SK-N-SH treated with all-trans-retinoic acid at 6 μM for 48 hours (cell line): ENCODE measurements at regions not wholly inside any gene's neighbourhood (a gene's known extent, or its start where the extent isn't known, plus 50 kb on each side); places are given as distances from the start of the nearest gene placed in this dataset.

Experiments
- ATAC-seq: fragments of 200-7000 bp; cut with Tn5 transposase; 3 replicates; pipeline ENCODE4 v1.9.1; 2020; ENCODE audit warnings: mild to moderate bottlenecking, moderate library complexity
- ARNTL ChIP-seq: fragments of 450-650 bp; formaldehyde crosslinking; IDR thresholded peaks from 2 replicates; pipeline ENCODE4 v1.5.0; 2020; ENCODE audit warnings: low read depth, mild to moderate bottlenecking, moderate library complexity, borderline replicate concordance
- BACH2 ChIP-seq: fragments of 250-450 bp; sonication (Bioruptor Pico); IDR thresholded peaks from 2 replicates; pipeline ENCODE4 v1.9.0; 2021; ENCODE audit warnings: mild to moderate bottlenecking, borderline replicate concordance
- CSDC2 ChIP-seq: fragments of 250-450 bp; sonication (Bioruptor Pico); IDR thresholded peaks from 2 replicates; pipeline ENCODE4 v1.5.0; 2020; ENCODE audit warnings: mild to moderate bottlenecking, moderate library complexity
- ESRRG ChIP-seq: fragments of 250-450 bp; sonication (Bioruptor Pico); IDR thresholded peaks from 2 replicates; pipeline ENCODE4 v1.6.1; 2021; ENCODE audit warnings: mild to moderate bottlenecking
- SNAI2 ChIP-seq: fragments of 250-450 bp; sonication (Bioruptor Pico); IDR thresholded peaks from 2 replicates; pipeline ENCODE4 v1.5.0; 2020; ENCODE audit warnings: mild to moderate bottlenecking, moderate library complexity
- TOX ChIP-seq: fragments of 250-450 bp; sonication (Bioruptor Pico); IDR thresholded peaks from 2 replicates; pipeline ENCODE4 v1.8.0; 2021; ENCODE audit warnings: mild to moderate bottlenecking, moderate library complexity, borderline replicate concordance
- ZC3H10 ChIP-seq: fragments of 250-450 bp; sonication (Bioruptor Pico); IDR thresholded peaks from 2 replicates; pipeline ENCODE4 v1.5.1; 2021; ENCODE audit warnings: mild to moderate bottlenecking, moderate library complexity
- ZFP30 ChIP-seq: fragments of 450-650 bp; formaldehyde crosslinking; IDR thresholded peaks from 2 replicates; pipeline ENCODE4 v1.5.0; 2022; ENCODE audit warnings: mild to moderate bottlenecking, moderate library complexity
- ZNF8 ChIP-seq: fragments of 450-650 bp; formaldehyde crosslinking; IDR thresholded peaks from 2 replicates; pipeline ENCODE4 v1.5.0; 2020; ENCODE audit warnings: mild to moderate bottlenecking, moderate library complexity
- TF ChIP-seq, protein P1 (sequence below): fragments of 250-450 bp; sonication (Bioruptor Pico); IDR thresholded peaks from 2 replicates; pipeline ENCODE4 v1.8.0; 2020; ENCODE audit warnings: mild to moderate bottlenecking, moderate library complexity, borderline replicate concordance
- TF ChIP-seq, protein P2 (sequence below): fragments of 250-450 bp; sonication (Bioruptor Pico); IDR thresholded peaks from 2 replicates; pipeline ENCODE4 v1.8.0; 2021; ENCODE audit warnings: low read depth, mild to moderate bottlenecking, moderate library complexity, borderline replicate concordance
- TF ChIP-seq, protein P3 (sequence below): fragments of 250-450 bp; sonication (Bioruptor Pico); IDR thresholded peaks from 2 replicates; pipeline ENCODE4 v1.5.1; 2021; ENCODE audit warnings: mild to moderate bottlenecking, moderate library complexity

DNA sequence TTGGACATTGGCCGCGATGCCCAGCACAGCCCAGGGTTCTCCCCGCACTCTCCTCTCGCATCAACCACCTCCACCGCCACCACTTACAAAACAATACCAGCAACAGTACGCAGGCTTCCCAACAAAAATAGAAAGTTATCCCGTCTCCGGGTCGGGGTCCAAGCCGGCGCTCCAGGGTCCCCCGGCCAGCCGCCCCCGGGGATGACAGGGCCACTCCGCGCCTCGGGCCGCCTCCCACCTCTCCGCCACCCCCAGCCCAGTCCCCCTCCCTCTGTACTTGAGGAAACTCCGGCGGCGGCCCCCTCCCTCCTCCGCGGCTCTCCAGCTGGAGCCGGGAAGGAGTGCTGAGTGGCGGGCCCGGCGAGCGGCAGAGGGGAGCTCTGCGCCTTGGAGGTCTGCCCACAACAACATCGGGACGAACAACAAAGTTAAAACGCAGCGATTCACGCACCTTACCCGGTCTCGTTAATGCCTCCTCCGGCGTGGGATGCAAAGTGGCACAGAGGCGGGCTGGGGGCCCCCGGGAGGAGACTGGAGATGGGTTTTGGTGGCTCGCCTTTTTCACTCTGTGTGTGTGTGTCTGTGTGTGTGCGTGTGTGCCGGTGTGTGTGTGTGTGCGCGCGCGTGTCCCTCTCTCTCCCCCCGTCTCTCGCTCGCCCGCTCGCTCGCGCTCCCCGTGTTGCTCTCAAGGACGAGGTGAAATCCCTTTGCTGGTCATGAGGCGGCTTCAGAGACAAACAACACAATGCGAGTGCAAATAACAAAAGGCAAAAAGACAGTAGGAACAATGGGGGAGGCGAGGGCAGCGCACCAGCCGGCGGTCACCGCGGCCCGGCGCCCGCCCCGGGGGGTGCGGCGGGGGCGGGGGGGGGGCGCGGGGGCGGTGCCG lies 386.8 kb downstream of the BCAT1 start:
- peak; percentile 72 for ATAC-seq
- TF ChIP-seq ESRRG (CRISPR knock-in tag): no peak
- TF ChIP-seq, protein P1, sequence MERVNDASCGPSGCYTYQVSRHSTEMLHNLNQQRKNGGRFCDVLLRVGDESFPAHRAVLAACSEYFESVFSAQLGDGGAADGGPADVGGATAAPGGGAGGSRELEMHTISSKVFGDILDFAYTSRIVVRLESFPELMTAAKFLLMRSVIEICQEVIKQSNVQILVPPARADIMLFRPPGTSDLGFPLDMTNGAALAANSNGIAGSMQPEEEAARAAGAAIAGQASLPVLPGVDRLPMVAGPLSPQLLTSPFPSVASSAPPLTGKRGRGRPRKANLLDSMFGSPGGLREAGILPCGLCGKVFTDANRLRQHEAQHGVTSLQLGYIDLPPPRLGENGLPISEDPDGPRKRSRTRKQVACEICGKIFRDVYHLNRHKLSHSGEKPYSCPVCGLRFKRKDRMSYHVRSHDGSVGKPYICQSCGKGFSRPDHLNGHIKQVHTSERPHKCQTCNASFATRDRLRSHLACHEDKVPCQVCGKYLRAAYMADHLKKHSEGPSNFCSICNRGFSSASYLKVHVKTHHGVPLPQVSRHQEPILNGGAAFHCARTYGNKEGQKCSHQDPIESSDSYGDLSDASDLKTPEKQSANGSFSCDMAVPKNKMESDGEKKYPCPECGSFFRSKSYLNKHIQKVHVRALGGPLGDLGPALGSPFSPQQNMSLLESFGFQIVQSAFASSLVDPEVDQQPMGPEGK (CRISPR knock-in tag): 0 out of 2 replicates have a peak, but pooled peaks have one; percentile 62
- TF ChIP-seq CSDC2 (CRISPR knock-in tag): no peak

DNA sequence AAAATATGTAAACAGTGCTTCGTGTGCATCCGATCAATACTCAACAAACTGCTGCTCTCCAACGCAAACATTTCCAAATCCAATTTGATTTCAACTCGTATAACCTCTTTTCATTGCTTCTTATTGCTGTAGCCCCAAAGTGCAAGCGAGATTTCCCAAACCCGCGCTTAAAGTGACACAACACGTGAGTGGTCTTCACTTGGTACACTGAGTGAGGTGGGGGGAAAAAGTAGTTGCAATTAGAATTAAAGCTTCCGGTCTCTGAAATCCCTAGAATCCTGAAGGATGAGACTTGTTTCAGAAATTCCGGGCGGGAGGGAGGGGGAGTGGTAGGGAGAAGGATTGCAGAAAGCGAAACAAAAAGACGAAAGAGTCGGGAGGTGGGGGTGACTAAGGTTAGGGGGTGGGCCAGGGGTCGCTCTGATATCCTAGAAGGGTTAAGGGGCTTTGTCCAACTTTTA lies 387.5 kb downstream of the BCAT1 start:
- TF ChIP-seq, protein P2, sequence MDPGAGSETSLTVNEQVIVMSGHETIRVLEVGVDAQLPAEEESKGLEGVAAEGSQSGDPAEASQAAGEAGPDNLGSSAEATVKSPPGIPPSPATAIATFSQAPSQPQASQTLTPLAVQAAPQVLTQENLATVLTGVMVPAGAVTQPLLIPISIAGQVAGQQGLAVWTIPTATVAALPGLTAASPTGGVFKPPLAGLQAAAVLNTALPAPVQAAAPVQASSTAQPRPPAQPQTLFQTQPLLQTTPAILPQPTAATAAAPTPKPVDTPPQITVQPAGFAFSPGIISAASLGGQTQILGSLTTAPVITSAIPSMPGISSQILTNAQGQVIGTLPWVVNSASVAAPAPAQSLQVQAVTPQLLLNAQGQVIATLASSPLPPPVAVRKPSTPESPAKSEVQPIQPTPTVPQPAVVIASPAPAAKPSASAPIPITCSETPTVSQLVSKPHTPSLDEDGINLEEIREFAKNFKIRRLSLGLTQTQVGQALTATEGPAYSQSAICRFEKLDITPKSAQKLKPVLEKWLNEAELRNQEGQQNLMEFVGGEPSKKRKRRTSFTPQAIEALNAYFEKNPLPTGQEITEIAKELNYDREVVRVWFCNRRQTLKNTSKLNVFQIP (CRISPR knock-in tag): 0 out of 2 replicates have a peak, but pooled peaks have one; percentile 42
- TF ChIP-seq ZC3H10 (CRISPR knock-in tag): no peak
- TF ChIP-seq TOX (CRISPR knock-in tag): no peak
- no peak for TF ChIP-seq ARNTL (CRISPR knock-in tag)
- TF ChIP-seq ZNF8 (CRISPR knock-in tag): no peak
- peak; percentile 51 for ATAC-seq

DNA sequence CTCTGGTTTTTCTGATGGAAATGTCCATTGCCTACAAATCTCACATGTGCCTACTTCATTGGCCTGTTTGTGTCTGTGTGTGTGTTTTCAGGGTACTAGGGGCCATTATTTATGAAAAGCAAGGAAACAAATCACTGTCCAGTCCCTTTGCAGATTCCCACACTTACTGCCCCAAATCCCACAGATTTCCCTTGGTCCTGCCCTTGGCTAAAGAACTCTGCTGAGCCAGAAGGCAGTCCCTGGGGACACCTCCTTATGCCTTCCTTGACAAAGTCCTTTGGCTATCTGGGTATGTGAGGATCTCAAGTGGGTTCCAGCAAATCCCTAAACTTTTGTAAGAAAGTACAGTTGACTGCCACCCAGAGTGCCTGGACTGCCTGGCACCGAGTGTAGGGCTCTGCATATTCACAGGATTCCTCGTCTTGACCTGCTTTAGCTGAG lies 388.1 kb downstream of the BCAT1 start:
- TF ChIP-seq SNAI2 (no peak), ZC3H10 (CRISPR knock-in tag) (no peak), ZFP30 (CRISPR knock-in tag) (no peak), ESRRG (CRISPR knock-in tag) (no peak), BACH2 (CRISPR knock-in tag) (no peak)
- TF ChIP-seq, protein P1 (CRISPR knock-in tag): no peak
- TF ChIP-seq, protein P3, sequence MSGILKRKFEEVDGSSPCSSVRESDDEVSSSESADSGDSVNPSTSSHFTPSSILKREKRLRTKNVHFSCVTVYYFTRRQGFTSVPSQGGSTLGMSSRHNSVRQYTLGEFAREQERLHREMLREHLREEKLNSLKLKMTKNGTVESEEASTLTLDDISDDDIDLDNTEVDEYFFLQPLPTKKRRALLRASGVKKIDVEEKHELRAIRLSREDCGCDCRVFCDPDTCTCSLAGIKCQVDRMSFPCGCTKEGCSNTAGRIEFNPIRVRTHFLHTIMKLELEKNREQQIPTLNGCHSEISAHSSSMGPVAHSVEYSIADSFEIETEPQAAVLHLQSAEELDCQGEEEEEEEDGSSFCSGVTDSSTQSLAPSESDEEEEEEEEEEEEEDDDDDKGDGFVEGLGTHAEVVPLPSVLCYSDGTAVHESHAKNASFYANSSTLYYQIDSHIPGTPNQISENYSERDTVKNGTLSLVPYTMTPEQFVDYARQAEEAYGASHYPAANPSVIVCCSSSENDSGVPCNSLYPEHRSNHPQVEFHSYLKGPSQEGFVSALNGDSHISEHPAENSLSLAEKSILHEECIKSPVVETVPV (CRISPR knock-in tag): no peak
- TF ChIP-seq, protein P2 (CRISPR knock-in tag): no peak
- peak; percentile 3 for ATAC-seq

DNA sequence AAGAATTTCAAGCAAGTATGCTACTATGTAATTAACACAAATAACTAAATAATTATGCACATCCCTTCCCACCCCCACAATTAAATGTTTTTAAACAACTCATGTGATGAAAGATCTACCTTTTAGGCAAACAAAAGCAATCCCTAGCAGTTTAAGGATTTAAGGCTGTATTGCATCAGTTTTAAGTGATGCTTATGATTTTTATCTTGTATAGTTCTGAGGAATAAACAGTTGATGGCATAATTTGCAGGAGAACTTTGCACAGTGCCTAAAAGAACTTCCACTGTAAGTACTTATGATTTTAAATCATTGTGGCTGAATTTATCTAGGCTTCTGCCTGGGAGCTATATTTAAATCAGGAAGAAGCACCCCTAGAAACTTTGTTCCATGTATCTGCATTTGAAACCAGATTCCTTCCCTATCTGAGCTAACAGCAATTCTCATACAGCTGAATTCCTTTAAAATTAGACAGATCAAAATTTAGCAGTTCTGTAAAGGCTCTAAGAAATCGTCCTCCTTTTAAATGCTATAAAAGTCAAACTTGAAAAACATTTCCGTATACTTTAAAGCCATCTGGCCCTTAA lies 388.6 kb downstream of the BCAT1 start:
- ATAC-seq: no peak

More for the DNA sequence above, 388.6 kb downstream of the BCAT1 start:
- no peak for TF ChIP-seq SNAI2
- TF ChIP-seq, protein P3 (CRISPR knock-in tag): no peak
